Left lobe of liver (tissue), 2 donors: ENCODE measurements at regions not wholly inside any gene's neighbourhood (a gene's known extent, or its start where the extent isn't known, plus 50 kb on each side); places are given as distances from the start of the nearest gene placed in this dataset.

Source experiments
- ATAC-seq: fragments of 200-7000 bp; cut with Tn5 transposase; one replicate; pipeline ENCODE4 v1.9.1; 2020; ENCODE audit warnings: mild to moderate bottlenecking, moderate library complexity
- DNase-seq: peaks from one replicate; pipeline ENCODE4 v3.0.0-alpha.2; 2020; ENCODE audit warnings: low spot score
- donor health status: DM: no; HTN: no; CAD: no; lungs with moderate emphysema.
- donor health status: DM: no; HTN: yes; CAD: no.

GRCh38 chr3:14286887-14287500 lies 108.4 kb downstream of the LSM3 start:
- ATAC-seq (no peak), DNase-seq (no peak)

- ATAC-seq: no peak
- DNase-seq: no peak
Observed at GRCh38 chr3:14288177-14288788, 109.7 kb downstream of the LSM3 start.

GRCh38 chr3:14288833-14289451 lies 110.3 kb downstream of the LSM3 start:
- no peak for ATAC-seq
- DNase-seq: no peak

- DNase-seq (no peak), ATAC-seq (no peak)
Observed at GRCh38 chr3:14289590-14290461, 111.2 kb downstream of the LSM3 start.

DNA sequence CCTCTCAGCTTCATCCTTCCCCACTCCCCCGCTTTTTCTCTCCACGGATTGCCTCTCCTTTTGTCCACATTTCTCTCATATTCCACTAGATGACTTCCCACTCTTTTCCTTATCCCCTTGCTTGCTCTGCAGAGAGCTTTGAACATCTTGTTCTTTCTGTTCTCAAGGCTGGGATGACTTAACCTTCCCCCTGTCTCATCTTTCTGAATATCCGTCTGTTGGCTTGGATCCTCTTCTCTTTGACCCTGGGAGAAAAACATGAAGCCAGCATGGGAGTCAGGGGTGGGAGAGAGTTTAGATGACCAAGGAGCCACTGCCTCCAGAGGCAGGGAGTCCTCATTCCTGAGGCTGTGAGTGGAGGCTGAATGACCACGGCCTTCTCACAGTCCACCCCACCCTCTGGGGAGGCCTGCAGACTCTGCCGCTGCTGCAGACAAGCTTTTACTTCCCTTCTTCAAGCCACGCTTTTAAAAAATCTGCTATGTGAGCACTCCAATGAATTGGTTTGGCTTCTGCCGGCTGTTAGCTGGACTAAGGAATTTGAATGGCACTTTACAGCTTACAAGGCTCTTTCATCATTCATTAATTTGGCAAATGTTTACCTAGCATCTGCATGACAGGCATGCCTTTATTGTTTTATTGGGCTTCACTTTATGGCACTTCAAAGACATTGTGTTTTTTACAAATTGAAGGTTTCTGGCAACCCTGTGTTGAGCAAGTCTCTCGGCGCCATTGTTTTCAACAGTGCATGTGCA lies 111.6 kb upstream of the SLC6A6 start:
- no peak for ATAC-seq

GRCh38 chr3:14295037-14295436 lies 107.4 kb upstream of the SLC6A6 start:
- DNase-seq (no peak), ATAC-seq (no peak)

More for the DNA sequence above, 111.6 kb upstream of the SLC6A6 start:
- DNase-seq: no peak

GRCh38 chr3:14295801-14296200 lies 106.6 kb upstream of the SLC6A6 start:
- no peak for ATAC-seq
- DNase-seq: no peak

GRCh38 chr3:14297305-14297704 lies 105.1 kb upstream of the SLC6A6 start:
- ATAC-seq (no peak), DNase-seq (no peak)

DNA sequence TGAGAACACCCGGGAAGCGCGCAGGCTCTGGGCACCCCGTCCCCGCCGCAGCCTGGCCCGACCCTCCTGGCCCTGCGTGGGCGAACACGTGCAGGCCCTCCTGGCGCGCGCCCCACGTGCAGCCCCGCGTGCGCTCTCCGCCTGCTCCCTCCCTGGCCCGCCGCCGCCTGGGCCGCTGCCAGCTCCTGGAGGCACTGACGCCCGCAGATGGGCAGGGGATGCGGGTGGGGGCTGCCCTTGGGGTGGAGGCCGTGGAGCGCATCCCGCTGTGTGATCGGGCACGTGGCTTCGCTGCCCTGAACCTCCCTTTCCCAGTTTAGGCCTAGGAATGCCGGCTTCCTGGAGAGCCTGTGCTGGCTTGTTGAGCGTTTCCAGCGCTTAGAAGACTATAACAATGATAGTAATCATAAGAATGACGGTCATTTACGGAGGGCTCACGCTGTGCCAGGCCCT lies 104.6 kb upstream of the SLC6A6 start:
- no peak for DNase-seq
- no peak for ATAC-seq

- ATAC-seq (no peak), DNase-seq (no peak)
Observed at GRCh38 chr3:14298442-14298841, 104.0 kb upstream of the SLC6A6 start.

DNA sequence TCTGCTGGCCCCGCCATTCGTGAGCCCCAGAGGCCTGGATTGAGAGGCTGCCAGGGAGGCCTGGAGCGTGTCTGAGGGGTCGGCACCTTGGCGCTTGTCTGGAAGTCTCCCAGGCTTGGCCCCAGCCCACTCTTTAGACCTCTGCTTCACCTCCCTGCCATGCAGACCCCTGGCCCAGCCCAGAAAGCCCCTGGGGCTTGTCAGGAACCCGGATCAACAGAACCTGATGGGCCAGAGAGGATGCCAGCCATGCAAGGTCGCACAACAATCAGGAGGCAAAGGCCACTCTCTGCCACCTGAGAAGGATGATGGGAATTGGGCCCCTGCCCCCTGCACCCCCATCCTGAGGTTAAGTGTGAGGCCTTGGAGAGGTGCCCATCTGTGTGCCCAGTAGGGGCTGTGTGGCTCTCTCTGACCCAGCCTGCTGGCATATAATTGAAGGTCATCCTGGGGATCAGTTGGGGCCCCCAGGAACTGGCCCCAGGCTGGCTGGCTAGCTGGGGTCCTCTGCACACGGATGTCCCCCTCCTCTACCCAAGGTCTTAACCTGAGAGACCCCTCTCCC lies 103.3 kb upstream of the SLC6A6 start:
- ATAC-seq: no peak
- no peak for DNase-seq

DNA sequence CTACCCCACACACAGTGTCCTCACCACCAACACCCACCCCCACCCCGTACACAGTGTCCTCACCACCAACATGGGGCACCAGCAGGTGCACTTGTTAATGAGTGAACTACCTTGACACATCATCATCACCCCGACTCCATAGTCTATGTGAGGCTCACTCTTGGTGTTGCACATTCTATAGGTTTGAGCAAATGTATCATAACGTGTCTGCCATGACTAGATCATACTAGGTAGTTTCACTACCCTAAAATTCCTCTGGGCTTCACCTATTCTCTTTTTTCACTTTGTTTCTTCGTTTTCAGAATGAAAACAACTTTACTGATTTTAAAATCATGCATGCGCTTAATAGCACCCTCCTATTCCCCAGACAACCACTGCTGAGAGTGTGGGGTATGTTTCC lies 102.6 kb upstream of the SLC6A6 start:
- DNase-seq (no peak), ATAC-seq (no peak)

- no peak for DNase-seq
- no peak for ATAC-seq
Observed at GRCh38 chr3:14300721-14301399, 101.5 kb upstream of the SLC6A6 start.

GRCh38 chr3:14301558-14301957 lies 100.8 kb upstream of the SLC6A6 start:
- ATAC-seq (peak; percentile 71), DNase-seq (peak; percentile 56)

DNA sequence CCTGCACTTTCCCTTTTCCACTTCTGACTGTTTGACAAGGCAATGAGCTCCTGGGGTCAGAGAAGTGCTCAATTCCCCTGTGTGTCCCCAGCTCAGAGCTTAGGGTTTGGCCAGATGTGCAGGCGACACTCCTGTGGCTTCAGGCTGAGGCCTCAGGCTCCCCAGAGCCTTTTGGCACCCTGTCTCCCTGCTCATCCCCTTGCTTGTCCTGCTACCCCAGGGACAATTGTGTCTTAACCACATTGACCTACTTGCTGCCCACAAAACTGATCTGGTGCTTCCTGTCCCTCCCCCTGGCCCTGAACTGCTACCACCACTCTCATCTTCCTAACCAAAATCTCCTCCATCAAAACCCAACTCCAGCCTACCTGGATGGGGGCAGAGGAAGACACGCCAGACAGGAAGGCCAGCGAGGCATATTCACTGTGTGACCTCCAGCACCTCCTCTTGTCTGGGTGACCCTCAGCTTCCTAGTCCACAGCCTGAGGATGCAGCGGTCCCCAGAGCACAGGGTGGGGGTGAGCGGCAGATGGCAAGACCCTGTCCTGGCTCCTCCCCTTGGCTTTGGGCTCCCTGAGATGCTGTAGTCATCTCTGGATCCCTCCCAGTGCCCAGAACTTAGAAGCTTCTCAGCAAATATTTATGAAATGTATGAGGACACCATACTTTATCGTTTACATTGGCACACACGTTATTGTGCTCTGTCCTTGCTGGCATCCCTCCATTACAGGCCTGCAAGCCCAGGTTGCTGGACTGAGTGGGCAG lies 98.9 kb upstream of the SLC6A6 start:
- DNase-seq (no peak), ATAC-seq (no peak)

DNA sequence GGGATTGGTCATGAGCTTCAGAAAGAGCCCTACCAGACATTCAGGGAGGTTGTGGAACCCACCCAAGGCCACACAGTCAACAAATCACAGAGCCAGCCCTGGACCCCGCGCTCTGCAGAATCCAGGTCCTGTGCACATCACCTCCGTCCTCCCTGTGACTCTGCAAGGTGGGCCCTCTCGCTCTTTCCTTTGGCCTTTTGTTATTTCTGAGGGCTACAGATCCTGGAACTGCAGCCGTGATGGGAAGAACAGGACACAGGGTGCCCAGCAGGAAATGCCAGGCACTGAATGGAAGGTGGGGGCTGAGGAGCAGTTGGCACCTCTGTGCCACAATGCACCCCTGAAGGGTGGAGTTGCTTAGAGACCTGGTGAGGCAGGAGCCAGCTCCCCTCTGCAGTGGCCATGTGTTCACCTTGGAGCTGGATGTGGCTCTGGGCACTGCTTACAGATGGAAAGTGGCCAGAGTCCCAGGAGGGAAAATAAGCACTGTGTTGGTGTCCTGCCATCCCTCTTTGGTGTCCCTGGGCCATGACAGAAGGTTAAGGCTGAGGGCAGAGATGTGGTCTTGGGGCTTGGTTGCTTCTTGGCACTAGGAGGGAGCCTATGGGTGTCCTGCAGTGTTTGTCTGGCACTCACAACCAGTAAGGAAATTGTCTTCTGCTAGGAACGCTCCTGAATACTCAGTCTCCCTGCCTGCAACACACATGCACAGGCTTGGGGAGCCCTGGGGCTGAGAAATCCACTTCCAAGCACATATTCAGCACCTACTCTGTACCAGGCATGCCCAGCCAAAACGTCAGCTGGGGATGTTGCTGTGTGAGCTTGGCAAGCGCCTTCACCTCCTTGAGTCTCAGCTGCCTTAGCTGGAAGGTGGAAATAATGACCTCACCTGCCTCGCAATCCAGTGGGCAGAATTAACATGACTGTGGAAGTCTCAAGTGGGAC lies 98.0 kb upstream of the SLC6A6 start:
- ATAC-seq (peak; percentile 30), DNase-seq (no peak)

GRCh38 chr3:14305324-14305723 lies 97.1 kb upstream of the SLC6A6 start:
- ATAC-seq: no peak
- no peak for DNase-seq

GRCh38 chr3:14306142-14306541 lies 96.3 kb upstream of the SLC6A6 start:
- ATAC-seq: no peak
- no peak for DNase-seq
